ENCODE measurements at regions not wholly inside any gene's neighbourhood (a gene's known extent, or its start where the extent isn't known, plus 50 kb on each side); places are given as distances from the start of the nearest gene placed in this dataset.

DNA sequence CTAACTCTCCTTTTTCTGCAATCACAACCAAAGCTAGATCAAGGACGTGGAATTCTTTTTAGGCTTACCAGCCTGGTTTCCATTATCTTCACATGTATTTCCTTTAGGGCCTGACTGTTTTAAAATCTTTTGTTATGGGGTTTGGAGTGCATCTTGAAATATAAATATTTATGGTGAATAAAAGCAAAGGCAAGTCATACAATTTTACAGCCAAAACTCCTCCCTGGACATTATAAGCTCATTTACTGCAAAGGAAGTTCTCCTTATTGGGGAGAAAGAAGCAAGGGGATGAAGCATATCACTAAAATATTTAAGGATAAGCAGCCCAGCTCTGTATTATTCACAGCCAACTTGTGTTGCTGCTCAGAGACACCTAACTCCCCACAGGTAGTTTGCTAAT, 132.2 kb upstream of the TARS1 start:
- TF ChIP-seq, protein P1, sequence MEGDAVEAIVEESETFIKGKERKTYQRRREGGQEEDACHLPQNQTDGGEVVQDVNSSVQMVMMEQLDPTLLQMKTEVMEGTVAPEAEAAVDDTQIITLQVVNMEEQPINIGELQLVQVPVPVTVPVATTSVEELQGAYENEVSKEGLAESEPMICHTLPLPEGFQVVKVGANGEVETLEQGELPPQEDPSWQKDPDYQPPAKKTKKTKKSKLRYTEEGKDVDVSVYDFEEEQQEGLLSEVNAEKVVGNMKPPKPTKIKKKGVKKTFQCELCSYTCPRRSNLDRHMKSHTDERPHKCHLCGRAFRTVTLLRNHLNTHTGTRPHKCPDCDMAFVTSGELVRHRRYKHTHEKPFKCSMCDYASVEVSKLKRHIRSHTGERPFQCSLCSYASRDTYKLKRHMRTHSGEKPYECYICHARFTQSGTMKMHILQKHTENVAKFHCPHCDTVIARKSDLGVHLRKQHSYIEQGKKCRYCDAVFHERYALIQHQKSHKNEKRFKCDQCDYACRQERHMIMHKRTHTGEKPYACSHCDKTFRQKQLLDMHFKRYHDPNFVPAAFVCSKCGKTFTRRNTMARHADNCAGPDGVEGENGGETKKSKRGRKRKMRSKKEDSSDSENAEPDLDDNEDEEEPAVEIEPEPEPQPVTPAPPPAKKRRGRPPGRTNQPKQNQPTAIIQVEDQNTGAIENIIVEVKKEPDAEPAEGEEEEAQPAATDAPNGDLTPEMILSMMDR (IDR thresholded peaks at IDR 0.05; ENCODE audit: unreplicated experiment) = no peak
- BruUV-seq (replicated peaks) = no TSS peak
- DNase-seq (ENCODE audit: unreplicated experiment) = no peak
- Mint-ChIP-seq H3K4me3 (ENCODE audit: unreplicated experiment) (no peak overlapping the region), H3K27ac (ENCODE audit: low read depth, unreplicated experiment) (no peak overlapping the region), H3K36me3 (ENCODE audit: insufficient read depth, unreplicated experiment) (no peaks in the 10 kb centered on the region), H3K4me1 (ENCODE audit: insufficient read depth, unreplicated experiment) (peaks cover 34% of the 10 kb centered on the region), H3K9me3 (ENCODE audit: unreplicated experiment) (peaks cover 18% of the 10 kb centered on the region), H3K27me3 (ENCODE audit: insufficient read depth, unreplicated experiment) (no peaks in the 10 kb centered on the region)
- POLR2A ChIA-PET = interaction anchor here (0.7 to 5.6 kb wide), 4 partner anchors 9 to 46 kb away, joined by 3 to 23 read pairs (median 19); no protein-coding TSS in a partner anchor
- intact Hi-C loops (cut with micrococcal nuclease) = no loop called here
- CTCF ChIA-PET = interaction anchor here (0.7 to 3.2 kb wide), 4 partner anchors 8 to 598 kb away, joined by 3 to 27 read pairs (median 5); no protein-coding TSS in a partner anchor

DNA sequence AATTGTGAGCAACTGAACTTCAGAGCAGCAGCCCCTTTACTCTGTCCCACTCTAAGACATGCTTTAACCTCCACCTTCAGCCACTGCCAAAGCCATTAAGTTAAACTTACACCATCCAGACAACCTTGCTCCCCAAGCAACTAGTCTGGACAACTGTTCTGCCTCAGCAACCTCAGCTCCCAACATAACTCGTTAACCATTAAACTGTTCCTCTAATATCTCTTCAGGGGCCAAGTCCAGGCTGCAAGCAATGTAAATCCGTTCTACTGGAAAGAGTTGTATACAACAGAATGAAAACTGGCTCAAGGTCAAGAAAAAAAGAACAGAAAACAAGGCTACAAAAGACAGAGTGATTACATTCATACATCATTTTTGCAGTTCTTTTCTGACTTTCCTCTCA, 131.7 kb upstream of the TARS1 start:
- TF ChIP-seq, protein P1 (IDR thresholded peaks at IDR 0.05; ENCODE audit: unreplicated experiment) = no peak
- Mint-ChIP-seq H3K9me3 (ENCODE audit: unreplicated experiment) (peaks cover 18% of the 10 kb centered on the region), H3K27ac (ENCODE audit: low read depth, unreplicated experiment) (no peak overlapping the region), H3K4me1 (ENCODE audit: insufficient read depth, unreplicated experiment) (peaks cover 36% of the 10 kb centered on the region), H3K36me3 (ENCODE audit: insufficient read depth, unreplicated experiment) (no peaks in the 10 kb centered on the region), H3K27me3 (ENCODE audit: insufficient read depth, unreplicated experiment) (no peaks in the 10 kb centered on the region), H3K4me3 (ENCODE audit: unreplicated experiment) (no peak overlapping the region)
- ChIA-PET CTCF (interaction anchor here (0.7 to 3.2 kb wide), 4 partner anchors 9 to 599 kb away, joined by 3 to 27 read pairs (median 5); no protein-coding TSS in a partner anchor), POLR2A (interaction anchor here (0.7 to 5.6 kb wide), 4 partner anchors 9 to 46 kb away, joined by 3 to 23 read pairs (median 19); no protein-coding TSS in a partner anchor)
- BruUV-seq (replicated peaks) = no TSS peak
- intact Hi-C loops (cut with micrococcal nuclease) = no loop called here
- no peak for DNase-seq (ENCODE audit: unreplicated experiment)

DNA sequence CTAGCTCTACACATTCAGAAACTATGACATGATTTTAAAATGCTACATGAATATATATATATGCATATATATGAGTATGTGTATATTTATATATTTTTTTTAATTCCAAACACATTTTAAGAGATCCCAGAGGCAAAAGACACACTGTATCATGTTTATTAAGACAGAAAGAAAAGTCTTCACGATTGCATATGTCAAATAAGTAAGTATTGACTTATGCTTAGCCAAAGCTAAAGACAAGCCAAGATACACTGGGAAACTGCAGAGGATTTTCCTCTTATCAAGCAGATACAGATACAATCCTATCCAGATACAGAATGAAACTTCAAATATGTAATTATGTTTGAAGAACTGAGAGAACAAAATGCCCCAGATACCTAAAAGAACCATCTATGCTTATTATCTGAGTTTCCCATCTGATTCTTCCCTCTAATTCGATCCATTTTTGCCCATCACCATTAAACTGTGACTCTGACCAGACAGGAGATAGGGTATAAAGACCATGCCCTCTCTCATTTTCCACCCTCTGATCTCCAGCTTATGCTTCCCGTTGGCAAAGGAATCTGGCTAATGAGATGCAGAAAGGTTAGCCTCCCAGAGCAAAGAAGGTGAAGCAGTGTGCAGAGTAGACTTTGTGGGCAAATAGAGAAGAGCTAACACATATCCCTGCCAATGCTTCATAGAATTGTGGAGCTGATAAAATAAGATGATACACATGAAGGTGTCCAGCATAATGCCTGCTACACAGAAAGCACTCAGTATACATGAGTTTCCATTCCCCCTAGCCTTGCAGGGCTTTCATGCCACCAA, 131.0 kb upstream of the TARS1 start:
- no peak for DNase-seq (ENCODE audit: unreplicated experiment)
- Mint-ChIP-seq H3K27ac (ENCODE audit: low read depth, unreplicated experiment) (no peak overlapping the region), H3K36me3 (ENCODE audit: insufficient read depth, unreplicated experiment) (no peaks in the 10 kb centered on the region), H3K9me3 (ENCODE audit: unreplicated experiment) (peaks cover 18% of the 10 kb centered on the region), H3K4me3 (ENCODE audit: unreplicated experiment) (no peak overlapping the region), H3K4me1 (ENCODE audit: insufficient read depth, unreplicated experiment) (peaks cover 36% of the 10 kb centered on the region), H3K27me3 (ENCODE audit: insufficient read depth, unreplicated experiment) (no peaks in the 10 kb centered on the region)
- intact Hi-C loops (cut with micrococcal nuclease) = no loop called here
- BruUV-seq (replicated peaks) = no TSS peak
- ChIA-PET POLR2A (interaction anchor here (0.9 to 5.6 kb wide), 9 partner anchors 10 to 162 kb away, joined by 3 to 23 read pairs (median 10); partner anchors contain the start of gene TARS1), CTCF (interaction anchor here (0.5 to 3.2 kb wide), 6 partner anchors 9 to 720 kb away, joined by 3 to 27 read pairs (median 4); no protein-coding TSS in a partner anchor)
- TF ChIP-seq, protein P1 (IDR thresholded peaks at IDR 0.05; ENCODE audit: unreplicated experiment) = no peak

DNA sequence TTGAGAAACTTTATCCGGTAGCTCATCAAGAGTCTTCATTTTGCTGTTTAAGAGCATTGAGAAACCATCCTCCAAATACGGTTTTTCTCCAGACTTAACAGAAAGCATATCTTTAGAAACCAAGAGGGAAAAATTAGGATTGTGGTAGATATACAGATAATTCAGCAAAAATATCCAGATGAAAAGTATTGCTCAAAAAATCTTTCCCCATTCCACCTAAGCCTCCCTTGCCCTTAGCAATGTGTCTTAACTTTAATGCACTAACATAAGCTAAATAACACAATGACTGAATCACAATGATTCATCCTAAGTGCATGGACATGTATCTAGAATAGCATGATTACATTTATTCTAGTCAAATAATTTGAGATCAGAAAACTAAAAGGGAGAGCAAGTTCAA, 130.3 kb upstream of the TARS1 start:
- ChIA-PET POLR2A (interaction anchor here (0.9 to 5.6 kb wide), 9 partner anchors 9 to 162 kb away, joined by 3 to 23 read pairs (median 10); partner anchors contain the start of gene TARS1), CTCF (interaction anchor here (0.6 to 3.2 kb wide), 6 partner anchors 10 to 720 kb away, joined by 3 to 27 read pairs (median 4); no protein-coding TSS in a partner anchor)
- intact Hi-C loops (cut with micrococcal nuclease) = no loop called here
- Mint-ChIP-seq H3K27ac (ENCODE audit: low read depth, unreplicated experiment) (peak overlapping the region; percentile 97), H3K4me1 (ENCODE audit: insufficient read depth, unreplicated experiment) (peaks cover 36% of the 10 kb centered on the region), H3K36me3 (ENCODE audit: insufficient read depth, unreplicated experiment) (no peaks in the 10 kb centered on the region), H3K9me3 (ENCODE audit: unreplicated experiment) (peaks cover 18% of the 10 kb centered on the region), H3K27me3 (ENCODE audit: insufficient read depth, unreplicated experiment) (no peaks in the 10 kb centered on the region), H3K4me3 (ENCODE audit: unreplicated experiment) (no peak overlapping the region)
- TF ChIP-seq, protein P1 (IDR thresholded peaks at IDR 0.05; ENCODE audit: unreplicated experiment) = no peak
- peak; percentile 63 for DNase-seq (ENCODE audit: unreplicated experiment)
- BruUV-seq (replicated peaks) = no TSS peak
